ENCODE measurements at regions not wholly inside any gene's neighbourhood (a gene's known extent, or its start where the extent isn't known, plus 50 kb on each side); places are given as distances from the start of the nearest gene placed in this dataset.
"Not testable (repeated sequence)": the region's sequence is repeated elsewhere in the genome, so short reads cannot be mapped to it uniquely, and the experiment has no call there.

DNA sequence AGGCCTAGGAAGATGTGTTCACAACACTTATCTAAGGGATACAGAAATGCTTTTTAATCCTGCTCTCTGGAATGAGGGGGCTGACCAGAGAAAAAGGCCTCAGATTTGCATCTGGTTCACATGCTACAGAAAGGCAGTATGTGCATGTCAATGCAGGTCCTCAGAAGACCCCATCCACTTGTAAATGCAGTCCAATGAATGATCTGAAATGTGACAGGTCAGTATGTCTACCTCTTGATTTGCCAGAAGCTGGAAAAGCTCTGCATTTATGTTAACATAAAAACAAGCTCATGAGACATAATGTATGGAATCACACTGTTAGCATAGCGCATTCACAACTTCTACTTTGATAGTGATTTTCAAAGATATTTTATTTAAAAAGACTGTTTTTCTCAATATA lies 367.4 kb upstream of the CHORDC1 start:
- no peak for DNase-seq

DNA sequence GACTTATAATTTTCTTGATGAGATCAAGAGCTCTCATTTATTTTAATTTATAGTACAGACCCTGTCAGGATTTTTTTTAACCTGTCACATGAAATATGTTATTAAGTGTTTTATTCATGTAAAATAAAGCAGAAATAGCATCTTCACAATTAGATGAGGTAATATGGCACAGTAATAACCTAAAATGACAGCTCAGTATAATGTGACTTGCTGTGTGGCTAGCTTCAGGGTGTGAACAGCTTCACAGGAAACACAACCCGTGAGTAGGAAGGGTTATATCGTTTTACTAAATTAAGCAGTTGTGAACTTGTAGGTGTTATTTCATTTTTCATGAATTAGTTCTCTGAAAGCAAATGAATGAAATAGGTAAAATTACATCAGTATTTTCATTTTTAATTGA lies 366.9 kb upstream of the CHORDC1 start:
- DNase-seq = no peak

DNA sequence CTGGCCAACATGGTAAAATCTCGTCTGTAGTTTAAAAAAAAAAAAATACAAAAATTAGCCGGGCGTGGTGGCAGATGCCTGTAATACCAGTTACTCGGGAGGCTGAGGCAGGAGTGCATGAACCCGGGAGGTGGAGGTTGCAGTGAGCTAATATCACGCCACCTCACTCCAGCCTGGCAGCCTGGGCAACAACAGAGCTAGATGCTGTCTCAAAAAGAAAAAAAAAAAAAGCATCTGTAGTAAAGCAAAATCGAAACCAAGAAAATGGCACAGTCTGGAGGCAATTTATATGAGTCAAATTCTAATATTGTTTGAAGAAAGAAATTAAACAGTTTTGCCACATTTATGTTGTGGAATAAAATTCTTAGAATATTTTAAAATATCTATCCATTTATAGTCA lies 365.0 kb upstream of the CHORDC1 start:
- DNase-seq = no peak

DNA sequence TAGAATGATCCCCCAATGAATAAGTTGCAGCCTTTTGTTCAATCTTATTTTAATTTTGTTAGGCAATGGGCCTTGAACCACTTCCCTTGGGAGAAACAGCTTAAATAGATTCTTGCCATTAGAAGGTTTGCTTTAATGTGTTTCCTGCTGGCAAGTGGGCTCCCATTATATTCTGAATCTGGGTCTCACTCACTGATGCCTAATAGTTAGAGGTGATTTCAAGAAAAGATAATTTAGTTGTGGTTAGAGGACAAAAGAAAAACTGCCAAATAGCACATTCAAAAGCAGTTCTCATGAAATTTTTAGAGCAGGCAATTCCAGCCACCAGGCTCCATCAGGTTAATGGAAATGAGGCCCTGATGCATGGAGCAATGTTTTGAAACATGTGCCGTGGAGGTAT lies 362.6 kb upstream of the CHORDC1 start:
- no peak for DNase-seq

DNA sequence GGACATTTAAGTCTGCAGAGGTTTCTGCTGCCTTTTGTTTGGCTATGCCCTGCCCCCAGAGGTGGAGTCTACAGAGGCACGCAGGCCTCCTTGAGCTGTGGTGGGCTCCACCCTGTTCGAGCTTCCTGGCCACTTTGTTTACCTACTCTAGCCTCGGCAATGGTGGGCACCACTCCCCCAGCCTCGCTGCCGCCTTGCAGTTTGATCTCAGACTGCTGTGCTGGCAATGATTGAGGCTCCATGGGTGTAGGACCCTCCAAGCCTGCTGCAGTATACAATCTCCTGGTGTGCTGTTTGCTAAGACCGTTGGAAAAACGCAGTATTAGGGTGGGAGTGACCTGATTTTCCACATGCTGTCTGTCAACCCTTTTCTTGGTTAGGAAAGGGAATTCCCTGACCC lies 360.1 kb upstream of the CHORDC1 start:
- not testable (repeated sequence) for DNase-seq

DNA sequence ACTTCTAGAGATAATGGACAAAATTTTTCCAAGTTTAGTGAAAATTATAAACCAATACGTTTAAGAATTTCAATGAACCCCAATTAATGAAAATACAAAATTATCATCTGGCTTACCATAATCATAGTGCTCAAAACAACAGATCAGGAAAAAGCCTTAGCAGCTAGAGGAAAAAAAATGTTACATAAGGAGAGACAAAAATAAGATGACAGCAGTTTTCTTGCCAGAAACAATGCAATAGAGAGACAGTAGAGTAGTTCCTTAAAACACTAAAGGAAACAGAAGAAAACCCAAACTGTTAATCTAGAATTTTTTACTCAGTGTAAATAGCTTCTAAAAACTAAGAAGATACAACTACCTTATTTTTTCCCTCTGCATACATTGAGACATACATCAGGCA lies 341.7 kb upstream of the CHORDC1 start:
- no peak for DNase-seq

DNA sequence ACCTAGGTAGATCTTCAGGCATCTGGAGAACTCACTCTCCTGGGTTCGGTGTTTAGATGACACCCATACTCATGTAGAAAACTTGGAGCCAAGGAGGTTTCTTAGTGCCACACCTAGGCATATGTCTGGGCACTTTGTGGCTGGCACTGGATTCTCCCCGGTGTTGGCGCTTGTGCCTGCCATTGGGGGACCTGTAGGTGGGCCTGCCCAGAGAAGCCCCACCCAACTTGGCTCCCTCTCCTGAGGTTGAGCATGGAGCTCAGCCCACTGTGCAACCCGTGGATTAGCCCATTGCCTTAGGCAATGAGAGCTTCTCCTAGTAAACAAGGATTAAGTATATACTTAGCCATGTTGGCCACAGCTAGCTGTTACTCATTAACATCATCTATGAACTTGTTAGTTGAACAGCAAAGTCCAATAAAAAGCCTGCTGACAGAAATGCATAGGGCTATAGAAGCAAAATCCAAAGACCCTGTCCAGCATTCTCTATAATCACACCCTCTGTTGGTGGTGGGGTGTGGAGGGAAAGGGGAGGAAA lies 335.5 kb upstream of the CHORDC1 start:
- DNase-seq = no peak

DNA sequence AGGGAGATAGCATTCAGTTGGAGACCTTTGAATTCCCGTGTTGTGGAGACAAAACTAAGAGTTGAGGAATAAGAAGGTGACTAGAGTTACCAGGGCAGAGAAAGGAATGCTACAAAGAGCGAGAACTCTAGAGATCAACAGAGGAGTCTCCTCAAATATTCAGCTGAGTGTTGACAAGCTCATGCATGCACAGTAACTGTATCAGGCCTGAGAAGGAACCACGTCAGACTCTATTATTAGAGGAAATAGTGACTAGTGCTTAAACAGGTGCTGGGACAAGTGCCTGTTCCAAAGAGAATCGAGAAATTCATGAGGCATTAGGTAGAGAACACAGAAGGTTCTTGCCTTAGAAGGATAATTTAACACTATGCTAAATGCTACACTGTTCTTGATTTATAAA lies 333.8 kb upstream of the CHORDC1 start:
- DNase-seq = no peak

DNA sequence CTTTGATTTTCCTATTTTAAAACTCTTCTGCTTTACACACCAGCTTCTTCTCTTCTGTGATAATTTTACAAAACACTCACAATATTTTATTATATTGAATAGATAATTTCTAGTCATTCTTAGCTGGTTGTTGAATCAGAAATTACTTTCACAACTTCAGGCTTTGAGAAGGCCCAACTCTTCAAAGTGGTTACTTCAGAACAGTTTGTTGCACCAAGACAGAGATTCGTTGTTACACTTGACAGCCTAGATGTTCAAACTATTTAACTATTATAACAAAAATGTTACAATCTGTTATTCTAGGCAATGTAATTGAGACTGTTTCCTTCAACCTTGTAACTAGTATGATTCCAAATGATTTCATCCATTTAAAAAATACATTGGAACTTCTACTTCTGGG lies 333.2 kb upstream of the CHORDC1 start:
- no peak for DNase-seq

DNA sequence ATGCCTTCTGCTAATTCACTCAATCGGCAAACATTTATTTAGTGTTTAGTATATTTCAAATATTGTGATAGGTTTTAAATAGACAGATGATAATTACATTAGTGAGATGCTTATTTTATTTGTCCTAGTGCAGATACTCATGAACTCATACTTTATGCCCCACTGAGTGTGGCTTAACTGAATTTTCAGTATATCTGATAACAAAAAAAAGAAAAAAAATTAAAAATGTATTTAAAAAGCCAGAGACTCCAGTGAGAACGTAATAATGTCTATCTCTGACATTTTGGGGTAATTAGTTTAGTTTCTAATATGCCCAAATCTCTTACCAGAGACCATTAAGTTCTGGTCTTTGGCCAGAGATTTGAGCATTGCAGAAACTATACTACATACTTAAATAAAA lies 332.6 kb upstream of the CHORDC1 start:
- no peak for DNase-seq

DNA sequence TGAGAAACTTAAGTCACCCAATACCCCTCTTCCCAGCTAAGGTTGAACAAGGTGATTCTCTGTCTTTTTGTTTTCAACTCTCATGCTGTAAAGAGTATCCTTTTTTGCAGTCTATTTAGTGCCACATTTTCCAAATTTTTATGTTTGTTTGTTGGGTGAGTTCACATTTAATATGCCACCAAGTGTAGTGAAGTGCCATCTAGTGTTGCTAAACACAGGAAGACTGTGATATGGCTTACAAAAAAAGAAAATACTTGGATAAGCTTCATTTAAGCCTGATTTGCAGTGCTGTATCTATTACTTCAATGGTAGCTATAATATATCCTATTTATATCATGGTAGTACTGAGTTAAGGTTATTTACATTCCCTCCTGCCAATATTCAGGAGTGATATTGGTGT lies 319.2 kb upstream of the CHORDC1 start:
- DNase-seq = no peak

DNA sequence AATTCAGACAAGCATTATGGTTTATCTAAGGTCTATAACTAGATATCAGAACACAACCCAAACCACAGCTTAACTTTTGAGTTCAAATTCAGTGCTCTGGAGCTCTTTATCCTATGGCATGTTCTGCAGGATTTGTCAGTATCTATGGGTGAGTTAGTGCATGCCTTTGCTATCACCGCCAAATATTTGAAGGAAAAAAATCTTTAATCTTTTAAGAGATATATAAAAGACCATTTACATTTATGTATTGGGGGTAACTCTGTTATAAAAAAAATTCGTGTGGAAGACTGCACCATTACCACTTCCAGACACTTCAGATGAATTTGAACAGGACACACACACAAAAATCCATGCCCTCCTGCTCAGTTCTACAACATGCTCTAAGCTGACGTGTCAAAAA lies 313.5 kb upstream of the CHORDC1 start:
- no peak for DNase-seq

DNA sequence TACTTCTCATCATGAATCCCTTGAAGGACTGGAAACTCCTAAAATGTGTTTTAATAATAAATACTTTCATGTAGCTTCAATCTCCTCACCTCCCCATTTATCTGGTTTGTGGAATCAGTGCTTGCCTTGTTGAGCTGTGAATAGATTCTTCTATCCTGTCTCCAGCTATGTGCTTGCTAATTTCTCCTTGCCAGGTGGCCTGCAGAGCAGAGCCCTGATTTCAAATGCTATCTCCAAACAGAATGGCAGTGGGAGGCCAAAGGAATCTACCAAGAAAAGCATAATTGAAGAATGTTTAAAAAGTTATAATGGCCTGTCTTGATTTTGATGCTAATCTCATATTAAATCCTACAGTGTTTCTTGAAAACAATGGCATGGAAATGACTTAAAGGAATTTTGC lies 309.3 kb upstream of the CHORDC1 start:
- DNase-seq = no peak

DNA sequence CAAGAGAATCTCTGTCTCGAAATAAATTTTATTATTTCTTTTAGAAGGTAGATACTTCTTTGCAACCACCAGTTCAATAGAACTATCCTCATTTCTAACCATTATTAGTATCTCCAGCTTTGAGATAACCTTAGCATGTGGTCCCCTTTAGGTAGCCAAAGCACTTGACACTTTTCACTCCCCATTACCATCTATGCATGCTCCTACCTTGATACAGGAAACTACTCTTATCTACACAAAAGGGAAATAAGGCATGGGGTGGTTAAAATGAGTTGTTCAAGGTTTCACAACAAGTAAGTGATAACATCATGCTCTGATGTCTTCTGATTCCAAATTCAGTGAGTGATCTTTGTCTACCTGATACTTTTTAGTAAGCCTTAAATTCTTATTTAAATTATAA lies 308.2 kb upstream of the CHORDC1 start:
- no peak for DNase-seq

DNA sequence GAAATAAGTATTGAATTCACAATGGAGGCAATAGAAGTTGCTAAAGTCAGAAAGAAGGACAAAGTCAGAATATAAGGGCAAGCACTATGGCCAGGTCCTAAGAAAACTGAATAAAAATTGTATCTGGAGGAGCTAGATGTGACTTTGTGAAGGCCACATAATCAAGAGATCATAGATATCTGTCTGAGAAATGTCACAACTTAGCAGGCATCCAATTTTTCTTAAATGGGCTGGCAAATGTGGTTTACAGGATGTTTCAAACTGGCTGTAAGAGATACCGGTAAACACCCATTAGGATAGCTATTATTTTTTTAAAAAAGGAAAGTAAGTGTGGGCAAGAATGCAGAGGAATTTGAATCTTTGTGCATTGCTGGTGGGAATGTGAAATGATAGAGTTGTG lies 303.1 kb upstream of the CHORDC1 start:
- DNase-seq = no peak

DNA sequence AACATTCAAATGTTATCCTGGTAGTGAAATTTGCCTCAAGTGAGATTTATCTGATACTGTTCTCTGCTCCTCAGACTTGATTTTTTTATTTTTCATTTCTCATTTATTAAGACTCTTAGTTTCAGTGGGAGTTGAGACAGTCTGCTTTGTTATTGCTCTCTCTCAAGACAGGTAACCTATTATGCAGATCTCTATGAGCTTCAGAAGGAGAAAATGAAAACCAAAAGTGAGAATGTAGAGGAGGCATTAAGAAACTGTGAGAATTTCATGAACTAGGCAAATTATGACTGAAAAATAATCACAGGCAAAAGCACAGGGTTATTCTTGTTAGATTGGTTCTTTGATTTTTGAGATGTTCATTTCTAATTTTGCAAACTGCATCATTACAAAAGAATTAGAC lies 290.0 kb upstream of the CHORDC1 start:
- DNase-seq = no peak

DNA sequence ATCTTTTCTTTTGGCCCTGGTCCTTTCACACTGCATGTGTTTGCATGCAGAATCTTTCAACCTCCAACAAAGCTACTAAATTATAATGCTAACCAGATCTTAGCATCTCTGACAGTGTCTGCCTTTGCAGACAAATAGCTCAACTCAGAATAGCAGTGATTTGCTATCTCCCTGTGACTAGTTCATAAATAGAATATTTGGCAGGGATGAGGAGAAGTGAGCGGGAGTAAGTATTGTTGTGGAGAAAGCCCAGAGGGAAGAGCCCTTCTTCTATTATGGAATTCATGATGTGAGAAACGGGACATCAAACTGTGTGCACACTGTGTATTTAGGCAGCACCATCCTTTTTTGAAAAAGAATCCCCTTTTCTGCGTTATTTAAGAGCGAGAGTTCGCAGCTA lies 288.0 kb upstream of the CHORDC1 start:
- DNase-seq = no peak

DNA sequence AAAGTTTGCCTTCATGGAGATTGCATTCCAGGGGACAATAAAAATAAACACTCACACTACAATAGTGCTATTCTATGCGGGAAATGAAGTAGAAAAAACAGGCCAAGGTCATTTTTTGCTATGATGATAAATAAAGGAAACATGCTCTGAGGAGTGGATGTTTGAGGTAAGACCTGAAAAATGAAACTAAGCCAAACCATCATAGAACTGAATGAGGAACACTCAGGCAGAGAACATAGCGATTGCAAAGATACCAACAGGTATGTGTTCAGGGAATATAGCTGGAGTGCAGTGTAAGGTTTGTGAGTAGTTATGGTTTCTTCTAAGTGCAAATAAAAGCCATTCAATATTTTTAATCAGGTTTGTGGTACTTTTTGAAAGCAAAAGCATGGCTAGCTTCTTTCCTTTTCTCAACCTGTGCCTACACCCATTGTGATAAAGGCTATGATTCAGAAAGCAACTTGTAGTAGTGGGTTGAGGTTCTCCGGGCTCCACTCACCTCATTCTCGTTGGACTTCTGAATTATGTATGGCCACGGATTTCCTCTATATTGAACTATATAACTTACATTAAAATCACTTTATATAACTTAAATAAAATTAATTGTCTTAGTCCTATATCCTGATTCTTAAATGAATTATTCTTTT lies 278.2 kb upstream of the CHORDC1 start:
- no peak for DNase-seq

DNA sequence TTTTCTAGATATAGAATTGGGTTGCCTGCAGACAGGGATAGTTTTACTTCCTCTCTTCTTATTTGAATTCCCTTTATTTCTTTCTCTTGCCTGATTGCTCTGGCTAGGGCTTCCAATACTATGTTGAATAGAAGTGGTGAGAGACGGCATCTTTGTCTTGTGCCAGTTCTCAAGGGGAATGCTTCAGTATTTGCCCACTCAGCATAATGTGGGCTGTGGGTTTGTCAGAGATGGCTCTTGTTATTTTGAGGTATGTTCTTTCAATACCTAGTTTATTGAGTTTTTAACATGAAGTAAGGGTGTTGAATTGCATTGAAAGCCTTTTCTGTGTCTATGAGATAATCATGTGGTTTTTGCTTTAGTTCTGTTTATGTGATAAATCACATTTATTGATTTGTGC lies 273.9 kb upstream of the CHORDC1 start:
- DNase-seq = no peak

DNA sequence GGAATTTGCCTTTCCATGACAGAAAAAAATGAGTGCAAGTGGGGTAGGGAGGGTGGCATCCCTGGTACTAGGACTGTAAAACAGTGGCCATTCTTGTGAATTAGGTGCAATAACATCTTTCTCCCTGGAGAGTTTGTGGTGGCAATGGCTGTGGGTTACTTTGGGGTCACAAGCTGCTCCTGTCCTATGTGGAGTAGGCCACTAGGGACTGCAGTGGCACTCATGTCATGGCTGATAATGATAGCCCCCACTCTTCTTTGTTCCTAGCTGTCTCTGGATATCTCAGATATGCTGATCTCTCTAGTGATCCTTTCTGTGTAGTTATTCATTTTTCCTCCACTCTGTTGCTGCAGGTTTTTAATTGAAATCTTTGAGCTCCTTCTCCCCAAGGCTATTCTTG lies 270.5 kb upstream of the CHORDC1 start:
- no peak for DNase-seq

DNA sequence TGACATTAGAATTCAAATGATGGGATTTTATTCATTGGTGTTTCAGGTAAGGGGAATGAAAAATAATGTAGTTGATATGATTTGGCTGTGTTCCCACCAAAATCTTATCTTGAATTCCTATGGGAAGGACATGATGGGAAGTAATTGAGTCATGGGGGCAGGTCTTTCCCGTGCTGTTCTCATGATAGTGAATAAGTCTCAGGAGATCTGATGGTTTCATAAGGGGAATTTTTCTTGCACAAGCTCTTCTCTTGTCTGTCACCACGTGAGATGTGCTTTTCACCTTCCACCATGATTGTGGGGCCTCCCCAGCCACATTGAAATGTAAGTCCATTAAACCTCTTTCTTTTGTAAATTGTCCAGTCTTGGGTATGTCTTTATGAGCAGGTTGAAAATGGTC lies 268.6 kb upstream of the CHORDC1 start:
- DNase-seq = no peak

DNA sequence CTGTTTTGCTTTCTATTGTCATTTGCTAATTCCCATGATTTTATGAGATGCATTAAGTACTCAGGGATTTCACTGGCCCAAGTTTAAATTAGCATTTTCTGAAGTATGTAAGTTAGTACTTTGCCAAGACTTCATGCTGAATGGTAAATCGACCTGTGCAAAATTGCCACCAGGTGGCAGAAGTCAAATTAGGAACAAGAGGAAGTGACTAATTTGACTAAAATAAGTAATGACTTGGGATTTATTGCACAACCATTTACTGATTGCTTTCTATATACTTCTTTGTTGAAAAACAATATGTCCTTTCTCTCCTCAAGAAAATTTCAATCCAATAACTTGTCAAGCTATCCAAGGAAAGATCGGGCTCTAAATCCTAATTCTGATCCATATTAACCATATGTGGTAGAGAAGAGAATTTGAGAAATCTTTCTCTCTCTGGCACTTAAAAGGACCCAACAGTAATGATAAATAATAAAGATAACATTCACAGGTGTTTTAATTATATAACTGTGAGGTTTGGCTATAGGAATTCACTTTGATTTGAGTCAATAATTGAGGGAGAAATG lies 253.7 kb upstream of the CHORDC1 start:
- no peak for DNase-seq

DNA sequence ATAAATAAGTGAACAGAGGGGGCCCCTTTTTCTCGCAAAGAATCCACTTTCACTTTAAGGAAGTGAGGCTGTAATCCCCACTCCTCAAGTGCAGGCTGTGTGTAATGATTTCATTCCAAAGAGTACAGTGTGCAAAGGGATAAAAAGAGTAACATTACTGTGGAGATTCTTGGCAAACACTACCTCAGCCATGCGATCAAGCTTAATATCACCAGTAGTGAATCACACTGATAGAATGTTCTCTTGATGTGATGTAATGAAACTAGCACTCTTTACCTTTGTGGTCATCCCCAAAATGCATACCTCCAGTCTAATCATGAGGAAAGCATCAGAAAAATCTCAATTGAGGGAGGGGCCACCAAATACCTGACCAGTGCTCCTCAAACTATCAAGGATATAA lies 246.1 kb upstream of the CHORDC1 start:
- no peak for DNase-seq

DNA sequence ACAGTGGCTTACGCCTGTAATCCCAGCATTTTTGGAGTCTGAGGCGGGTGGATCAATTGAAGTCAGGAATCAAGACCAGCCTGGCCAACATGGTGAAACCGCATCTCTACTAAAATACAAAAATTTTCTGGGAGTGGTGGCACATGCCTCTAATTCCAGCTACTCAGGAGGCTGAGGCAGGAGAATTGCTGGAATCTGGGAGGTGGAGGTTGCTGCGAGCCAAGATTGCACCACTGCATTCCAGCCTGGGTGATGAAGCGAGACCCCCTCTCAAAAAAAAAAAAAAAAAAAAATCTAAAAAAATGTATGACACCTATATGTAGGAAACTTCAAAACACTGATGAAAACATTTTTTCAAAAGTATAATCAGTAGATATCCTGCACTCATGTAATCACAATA lies 242.7 kb upstream of the CHORDC1 start:
- DNase-seq = no peak

DNA sequence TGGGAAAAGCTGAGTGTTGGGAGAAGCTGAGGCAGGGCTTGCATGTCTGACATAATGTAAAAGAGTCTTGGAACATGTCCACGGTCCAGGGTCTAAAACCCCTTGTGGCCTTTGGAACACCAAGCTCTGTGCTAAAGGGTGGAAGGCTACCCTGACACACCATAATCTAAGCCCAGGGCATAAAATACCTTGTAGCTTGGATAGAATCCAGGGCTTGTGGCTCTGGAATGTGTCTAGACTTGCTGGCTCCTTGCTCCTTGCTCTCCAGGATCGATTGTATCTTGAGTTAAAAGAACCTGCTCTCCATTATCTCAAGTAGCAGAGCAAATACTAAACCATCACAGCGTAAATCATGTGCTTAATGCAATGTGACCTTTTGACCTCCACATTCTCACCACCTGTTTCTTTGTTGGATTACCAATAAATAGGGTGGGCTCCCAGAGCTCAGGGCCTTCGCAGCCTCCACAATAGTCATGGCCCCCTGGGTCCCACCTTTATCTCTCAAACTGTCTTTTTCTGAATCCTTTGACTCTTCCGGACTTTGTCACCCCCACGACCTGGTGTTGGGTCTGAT lies 232.6 kb upstream of the CHORDC1 start:
- not testable (repeated sequence) for DNase-seq

All from NCI-H1694 (cell line).